ENCODE measurements at regions not wholly inside any gene's neighbourhood (a gene's known extent, or its start where the extent isn't known, plus 50 kb on each side); places are given as distances from the start of the nearest gene placed in this dataset.
"Not testable (repeated sequence)": the region's sequence is repeated elsewhere in the genome, so short reads cannot be mapped to it uniquely, and the experiment has no call there.

DNA sequence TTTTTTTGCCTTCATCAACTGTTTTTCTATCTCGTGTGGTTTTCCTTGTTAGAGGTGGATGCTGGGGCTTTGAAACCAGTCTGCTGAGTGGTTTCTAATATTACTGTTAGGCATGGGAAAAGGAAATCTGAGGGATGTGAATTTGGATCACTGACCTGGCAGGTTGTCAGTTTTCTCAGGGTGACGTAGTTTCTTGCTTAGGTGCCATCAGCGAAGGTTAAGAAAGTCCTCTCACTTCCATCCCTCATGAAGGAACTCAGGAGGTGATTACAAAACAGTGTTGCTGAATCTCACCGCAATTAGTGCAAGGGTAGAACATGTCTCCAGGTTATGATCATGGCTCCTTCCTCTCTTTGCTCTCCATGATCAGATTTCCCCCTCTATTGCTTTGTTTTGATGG lies 135.9 kb downstream of the SOX4 start:
- H3K4me3 ChIP-seq (ENCODE audit: low read depth, low read length): no peak overlapping the region
- DNase-seq (ENCODE audit: low read depth, low spot score): no peak
- TF ChIP-seq, protein P1, sequence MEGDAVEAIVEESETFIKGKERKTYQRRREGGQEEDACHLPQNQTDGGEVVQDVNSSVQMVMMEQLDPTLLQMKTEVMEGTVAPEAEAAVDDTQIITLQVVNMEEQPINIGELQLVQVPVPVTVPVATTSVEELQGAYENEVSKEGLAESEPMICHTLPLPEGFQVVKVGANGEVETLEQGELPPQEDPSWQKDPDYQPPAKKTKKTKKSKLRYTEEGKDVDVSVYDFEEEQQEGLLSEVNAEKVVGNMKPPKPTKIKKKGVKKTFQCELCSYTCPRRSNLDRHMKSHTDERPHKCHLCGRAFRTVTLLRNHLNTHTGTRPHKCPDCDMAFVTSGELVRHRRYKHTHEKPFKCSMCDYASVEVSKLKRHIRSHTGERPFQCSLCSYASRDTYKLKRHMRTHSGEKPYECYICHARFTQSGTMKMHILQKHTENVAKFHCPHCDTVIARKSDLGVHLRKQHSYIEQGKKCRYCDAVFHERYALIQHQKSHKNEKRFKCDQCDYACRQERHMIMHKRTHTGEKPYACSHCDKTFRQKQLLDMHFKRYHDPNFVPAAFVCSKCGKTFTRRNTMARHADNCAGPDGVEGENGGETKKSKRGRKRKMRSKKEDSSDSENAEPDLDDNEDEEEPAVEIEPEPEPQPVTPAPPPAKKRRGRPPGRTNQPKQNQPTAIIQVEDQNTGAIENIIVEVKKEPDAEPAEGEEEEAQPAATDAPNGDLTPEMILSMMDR (IDR thresholded peaks at IDR 0.05; ENCODE audit: low read depth, low read length): no peak
- CTCF ChIA-PET: no interaction called here
- POLR2A ChIA-PET: no interaction called here
- H3K27ac ChIP-seq (ENCODE audit: low read depth, low read length): no peak overlapping the region
- no peaks in the 10 kb centered on the region for H3K9me3 ChIP-seq (ENCODE audit: control insufficient read depth, insufficient read depth, low read length)
- no peaks in the 10 kb centered on the region for H3K27me3 ChIP-seq (ENCODE audit: control insufficient read depth, insufficient read depth, low read length)

DNA sequence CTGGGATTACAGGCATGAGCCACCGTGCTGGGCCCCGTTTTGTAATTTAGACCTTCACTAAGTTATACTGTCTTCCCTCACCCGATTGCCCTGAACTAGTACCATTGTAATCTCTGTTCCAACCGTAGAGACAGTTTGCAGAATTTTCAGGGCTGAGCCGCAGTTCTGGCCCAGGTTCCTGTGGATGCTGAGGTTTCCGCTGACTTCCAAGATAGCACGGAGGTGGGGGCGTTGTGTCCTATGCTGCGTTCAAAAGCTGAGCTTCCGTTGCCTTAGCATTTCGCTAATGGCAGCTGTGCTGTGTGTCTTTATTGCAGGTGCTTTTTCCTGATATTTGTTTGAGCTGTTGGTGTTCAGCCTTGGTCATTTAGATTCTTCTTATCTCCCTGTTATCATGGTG lies 137.0 kb downstream of the SOX4 start:
- ChIA-PET POLR2A (interaction anchor here (0.6 kb wide), 1 partner anchor 137 kb away, joined by 3 read pairs; the partner anchor contains the start of gene SOX4), CTCF (no interaction called here)
- H3K4me3 ChIP-seq (ENCODE audit: low read depth, low read length): no peak overlapping the region
- DNase-seq (ENCODE audit: low read depth, low spot score): no peak
- H3K27me3 ChIP-seq (ENCODE audit: control insufficient read depth, insufficient read depth, low read length): no peaks in the 10 kb centered on the region
- H3K27ac ChIP-seq (ENCODE audit: low read depth, low read length): no peak overlapping the region
- H3K9me3 ChIP-seq (ENCODE audit: control insufficient read depth, insufficient read depth, low read length): no peaks in the 10 kb centered on the region
- TF ChIP-seq, protein P1 (IDR thresholded peaks at IDR 0.05; ENCODE audit: low read depth, low read length): no peak

DNA sequence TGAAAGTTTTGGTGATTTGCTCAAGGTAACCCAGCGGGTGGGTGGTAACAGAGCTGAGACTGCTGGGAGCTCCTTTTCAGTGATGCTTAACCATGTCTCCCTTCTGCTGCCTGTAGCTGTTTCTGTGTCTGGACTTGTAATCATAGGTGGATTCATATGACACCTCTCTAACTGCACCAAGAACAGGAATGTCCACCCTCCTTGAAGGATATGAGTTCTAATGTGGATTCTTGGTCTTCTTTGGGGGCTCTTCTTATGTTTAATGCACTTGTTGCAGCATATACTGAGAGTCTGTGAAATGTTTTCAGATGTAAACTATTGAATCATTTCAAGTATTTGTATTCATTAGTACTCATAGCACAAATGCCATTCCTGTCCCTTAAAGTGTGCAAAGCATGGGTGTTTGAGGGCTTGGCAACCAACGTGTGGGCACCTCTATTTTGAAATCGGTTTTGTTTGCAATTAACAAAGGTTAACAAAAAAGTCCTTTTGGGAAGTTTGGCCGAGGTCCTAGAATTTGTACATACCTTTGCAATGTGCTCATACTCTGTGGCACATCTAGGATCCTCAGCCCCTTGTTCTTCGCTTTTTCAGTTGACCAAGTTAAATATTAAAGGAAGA lies 138.0 kb downstream of the SOX4 start:
- no peak for DNase-seq (ENCODE audit: low read depth, low spot score)
- Histone ChIP-seq H3K9me3 (ENCODE audit: control insufficient read depth, insufficient read depth, low read length) (no peaks in the 10 kb centered on the region), H3K4me3 (ENCODE audit: low read depth, low read length) (no peak overlapping the region), H3K27ac (ENCODE audit: low read depth, low read length) (no peak overlapping the region), H3K27me3 (ENCODE audit: control insufficient read depth, insufficient read depth, low read length) (no peaks in the 10 kb centered on the region)
- ChIA-PET CTCF (no interaction called here), POLR2A (no interaction called here)
- TF ChIP-seq, protein P1 (IDR thresholded peaks at IDR 0.05; ENCODE audit: low read depth, low read length): no peak

DNA sequence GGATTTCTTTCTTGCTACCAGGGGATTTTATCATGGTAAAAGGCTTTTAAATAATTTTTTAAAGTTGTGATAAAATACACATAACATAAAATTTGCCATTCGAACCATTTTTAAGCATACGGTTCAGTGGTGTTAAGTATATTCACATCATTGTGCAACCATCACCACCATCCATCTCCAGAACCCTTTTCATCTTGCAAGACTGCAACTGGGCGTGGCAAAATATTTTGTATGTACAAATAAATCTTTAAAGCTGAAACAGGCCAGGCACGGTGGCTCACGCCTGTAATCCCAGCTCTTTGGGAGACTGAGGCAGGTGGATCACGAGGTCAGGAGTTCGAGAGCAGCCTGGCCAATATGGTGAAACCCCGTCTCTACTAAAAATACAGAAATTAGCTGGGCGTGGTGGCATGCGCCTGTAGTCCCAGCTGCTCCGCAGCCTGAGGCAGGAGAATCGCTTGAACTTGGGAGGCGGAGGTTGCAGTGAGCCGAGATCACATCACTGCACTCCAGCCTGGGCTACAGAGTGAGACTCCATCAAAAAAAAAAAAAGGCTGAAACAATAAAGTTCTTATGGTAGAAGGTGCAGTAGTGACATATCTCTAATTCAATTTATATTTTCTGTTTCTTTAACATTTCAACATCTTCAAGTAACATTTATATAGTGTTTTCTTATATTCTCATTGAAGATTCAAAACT lies 138.6 kb downstream of the SOX4 start:
- H3K9me3 ChIP-seq (ENCODE audit: control insufficient read depth, insufficient read depth, low read length); H3K27me3 ChIP-seq (ENCODE audit: control insufficient read depth, insufficient read depth, low read length); CTCF ChIA-PET; DNase-seq (ENCODE audit: low read depth, low spot score); H3K4me3 ChIP-seq (ENCODE audit: low read depth, low read length); H3K27ac ChIP-seq (ENCODE audit: low read depth, low read length); POLR2A ChIA-PET: not testable (repeated sequence)

DNA sequence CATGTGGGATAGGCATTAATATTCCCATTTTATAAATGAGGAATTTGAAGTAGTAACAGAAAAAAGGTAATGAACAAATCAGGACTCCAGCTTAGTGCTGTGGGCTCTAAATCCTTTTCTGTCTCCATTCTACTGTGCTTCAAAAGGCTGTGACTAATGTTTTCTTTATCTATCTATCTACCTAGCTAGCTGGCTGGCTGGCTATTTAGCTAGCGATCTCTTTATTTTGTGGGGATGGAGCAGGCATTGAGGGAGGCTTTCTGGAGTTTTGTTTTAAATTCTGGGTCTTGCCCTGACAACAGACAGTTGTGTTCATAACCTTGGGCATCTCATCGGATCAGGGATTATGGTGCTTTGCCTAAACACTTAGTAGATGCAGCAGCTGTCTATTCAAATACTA lies 139.2 kb downstream of the SOX4 start:
- H3K9me3 ChIP-seq (ENCODE audit: control insufficient read depth, insufficient read depth, low read length): no peaks in the 10 kb centered on the region
- POLR2A ChIA-PET: no interaction called here
- CTCF ChIA-PET: no interaction called here
- H3K27ac ChIP-seq (ENCODE audit: low read depth, low read length): no peak overlapping the region
- H3K4me3 ChIP-seq (ENCODE audit: low read depth, low read length): no peak overlapping the region
- TF ChIP-seq, protein P1 (IDR thresholded peaks at IDR 0.05; ENCODE audit: low read depth, low read length): no peak
- DNase-seq (ENCODE audit: low read depth, low spot score): no peak
- H3K27me3 ChIP-seq (ENCODE audit: control insufficient read depth, insufficient read depth, low read length): no peaks in the 10 kb centered on the region

All from AG04450 (cell line).